Thyroid gland (tissue), 4 donors: ENCODE measurements at regions not wholly inside any gene's neighbourhood (a gene's known extent, or its start where the extent isn't known, plus 50 kb on each side); places are given as distances from the start of the nearest gene placed in this dataset.

Experiments used
- CTCF ChIP-seq, 6 experiments: fragments of 200-600 bp in 3 of 6; fragments of 450-650 bp in 3 of 6; sonication (generic) in 3 of 6; IDR thresholded peaks; one replicate each; pipeline ENCODE4 v1.5.1; 2016 to 2019; ENCODE audit warnings: antibody characterized with exemption in 6 of 6, mild to moderate bottlenecking in 2 of 6, inconsistent platforms in 1 of 6, moderate library complexity in 1 of 6
- POLR2A ChIP-seq, 2 donors: fragments of 450-650 bp; IDR thresholded peaks; one replicate each; pipeline ENCODE4 v1.6.1; 2017; ENCODE audit warnings: antibody characterized with exemption in 2 of 2, mild to moderate bottlenecking in 2 of 2, moderate library complexity in 1 of 2

DNA sequence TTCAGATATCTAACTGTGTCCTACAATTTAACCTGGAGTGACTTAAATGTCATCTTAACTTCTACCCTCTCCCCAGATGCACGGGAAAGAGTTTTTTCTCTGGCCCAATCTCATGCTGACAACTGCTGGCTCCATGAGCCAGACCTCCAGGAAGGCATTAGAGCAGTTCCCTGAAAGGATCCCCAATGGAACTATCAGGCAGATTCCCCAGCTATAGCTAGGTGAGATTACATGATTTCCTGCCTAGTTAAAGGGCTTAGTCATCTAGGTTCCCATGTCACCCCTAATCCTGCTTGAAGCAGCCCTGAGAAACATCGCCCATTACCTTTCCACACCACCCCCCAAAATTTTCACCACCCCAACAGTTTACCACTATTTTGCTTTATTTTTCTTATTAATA is 373.5 kb upstream of the TRPC7 start:
- TF ChIP-seq CTCF (IDR thresholded peaks at IDR 0.05) (no peak), POLR2A (IDR thresholded peaks at IDR 0.05) (no peak)
